RCC 7860 (cell line): ENCODE measurements at regions not wholly inside any gene's neighbourhood (a gene's known extent, or its start where the extent isn't known, plus 50 kb on each side); places are given as distances from the start of the nearest gene placed in this dataset.
"Not testable (repeated sequence)": the region's sequence is repeated elsewhere in the genome, so short reads cannot be mapped to it uniquely, and the experiment has no call there.

ENCODE experiments used
- DNase-seq: peaks from one replicate; pipeline ENCODE4 v3.0.0-alpha.2; 2015; ENCODE audit warnings: low spot score
- FAIRE-seq: peaks from 2 replicates; lab custom pipeline; 2012; peaks lifted over from hg19 to GRCh38; lab: Jason Lieb, UNC

DNA sequence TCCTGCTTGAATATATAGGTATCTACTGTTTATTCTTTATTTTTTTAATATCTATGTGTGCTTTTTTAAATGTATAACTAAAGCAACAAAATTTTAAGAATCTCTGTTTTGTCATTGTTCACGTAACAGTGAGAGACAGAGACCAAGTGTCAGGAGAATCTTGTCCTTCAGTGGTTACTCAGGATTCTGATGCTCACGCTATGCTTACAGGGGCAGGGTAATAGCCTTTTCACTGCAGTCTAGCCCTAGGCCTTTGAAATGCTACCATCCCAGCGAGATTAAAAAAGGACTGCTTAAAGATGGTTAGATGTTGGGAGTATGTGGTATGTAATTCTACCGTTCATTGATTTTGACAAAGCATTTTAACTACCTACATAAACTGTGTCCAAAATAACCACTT lies 71.6 kb upstream of the EGFR start:
- FAIRE-seq, result no peak
- DNase-seq, result no peak

DNA sequence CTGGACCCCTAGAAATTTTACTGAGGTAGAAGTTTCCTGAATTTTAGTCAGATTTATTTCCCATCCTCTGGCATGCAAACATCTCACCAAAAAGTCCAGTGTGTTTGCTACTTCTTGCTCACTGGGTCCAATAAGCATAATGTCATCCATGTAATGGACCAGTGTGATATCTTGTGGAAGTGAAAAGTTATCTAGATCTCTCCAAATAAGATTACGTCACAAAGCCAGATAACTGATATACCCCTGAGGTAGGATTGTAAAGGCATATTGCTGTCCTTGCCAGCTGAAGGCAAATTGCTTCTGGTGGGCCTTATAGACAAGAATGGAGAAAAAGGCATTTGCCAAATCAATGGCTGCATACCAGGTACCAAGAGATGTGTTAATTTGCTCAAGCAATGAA lies 69.3 kb upstream of the EGFR start:
- not testable (repeated sequence) for DNase-seq, FAIRE-seq

DNA sequence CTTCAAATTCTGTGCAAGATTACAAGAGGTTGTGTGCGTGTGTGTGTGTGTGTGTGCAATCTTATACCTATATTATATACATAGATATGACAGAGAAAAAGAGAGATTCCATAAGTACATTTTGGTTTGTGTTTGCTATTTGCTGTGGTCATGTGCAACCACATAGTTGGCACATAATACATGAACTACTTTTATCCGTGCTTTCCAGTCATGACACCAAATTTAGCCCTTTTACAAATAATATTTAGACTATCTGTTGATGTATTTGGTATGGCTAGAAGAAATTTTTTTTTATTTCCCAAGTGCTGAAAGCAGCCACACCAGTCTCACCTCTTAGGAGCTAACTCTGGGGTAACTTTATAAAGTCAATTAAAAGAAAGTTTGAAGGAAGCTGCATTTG lies 63.5 kb upstream of the EGFR start:
- DNase-seq (no peak), FAIRE-seq (no peak)

DNA sequence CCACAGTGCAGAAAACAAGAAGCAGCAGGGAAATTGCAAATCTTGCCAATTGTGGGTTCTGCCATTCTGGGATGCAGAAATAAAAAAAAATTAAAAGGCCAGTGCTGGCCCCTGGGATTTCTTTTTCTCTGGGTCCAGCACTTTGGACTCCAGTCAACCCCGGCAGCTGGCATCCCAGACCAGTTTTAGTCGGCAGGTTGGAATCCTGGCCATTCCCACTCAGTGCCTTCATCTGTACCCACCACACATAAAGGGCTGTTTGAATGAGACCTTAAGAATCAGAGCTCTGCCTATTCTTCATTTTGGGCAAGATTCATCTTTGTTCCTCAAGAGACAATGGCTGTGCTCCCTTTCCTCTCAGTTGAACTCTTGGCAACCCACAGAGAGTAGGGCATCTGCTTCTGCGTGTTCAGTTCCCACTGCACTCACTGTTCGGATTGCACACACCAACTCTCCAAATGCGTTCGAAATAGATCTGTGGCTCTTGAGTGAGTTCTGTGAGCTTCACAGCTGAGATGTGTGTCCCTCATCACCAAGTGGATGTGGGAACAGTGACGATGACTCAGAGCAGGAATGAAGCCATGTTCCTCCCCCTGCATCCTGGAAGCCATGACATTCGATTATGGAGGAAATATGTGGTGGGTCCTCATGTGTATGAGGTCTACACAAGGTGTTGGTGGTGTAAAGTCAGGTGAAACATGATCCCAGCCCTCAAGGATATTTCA lies 63.0 kb upstream of the EGFR start:
- no peak for DNase-seq
- no peak for FAIRE-seq

DNA sequence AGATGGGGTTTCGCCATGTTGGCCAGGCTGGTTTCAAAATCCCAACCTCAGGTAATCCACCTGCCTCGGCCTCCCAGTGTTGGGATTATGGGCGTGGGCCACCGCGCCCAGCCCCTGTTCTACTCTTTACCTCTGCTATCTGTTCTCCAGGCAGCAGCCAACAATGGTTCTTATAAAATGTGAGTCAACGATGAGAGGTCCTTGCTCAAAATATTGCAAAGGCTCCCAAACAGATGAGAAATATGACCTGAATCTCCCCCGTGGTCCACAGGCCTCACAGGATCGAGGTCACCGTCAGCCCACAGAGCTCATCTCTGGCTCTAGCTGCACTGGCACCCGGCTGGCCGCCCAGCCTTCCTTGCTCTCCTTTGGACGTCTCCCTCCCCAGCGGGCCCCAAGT lies 62.0 kb upstream of the EGFR start:
- FAIRE-seq, result no peak
- no peak for DNase-seq

DNA sequence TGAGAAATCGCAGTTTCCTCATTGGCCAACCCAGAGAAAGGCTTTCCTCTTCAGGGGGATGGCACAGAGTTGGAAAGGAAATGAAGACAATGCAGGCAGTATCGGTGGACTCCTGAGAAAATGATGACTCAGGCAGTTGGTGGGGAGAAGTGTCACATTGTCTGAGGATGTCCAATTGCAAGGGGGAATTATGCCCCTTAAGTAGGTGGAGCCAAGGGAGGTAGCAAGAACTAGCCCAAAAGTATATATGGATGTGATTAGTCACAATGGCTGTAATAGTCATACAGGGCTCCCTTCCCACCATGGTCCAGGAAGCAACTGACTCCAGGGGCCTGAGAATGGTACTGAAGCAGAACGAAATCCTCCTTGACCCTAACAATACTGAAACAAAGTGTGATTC lies 58.3 kb upstream of the EGFR start:
- DNase-seq (peak; percentile 99), FAIRE-seq (peak; percentile 98)

DNA sequence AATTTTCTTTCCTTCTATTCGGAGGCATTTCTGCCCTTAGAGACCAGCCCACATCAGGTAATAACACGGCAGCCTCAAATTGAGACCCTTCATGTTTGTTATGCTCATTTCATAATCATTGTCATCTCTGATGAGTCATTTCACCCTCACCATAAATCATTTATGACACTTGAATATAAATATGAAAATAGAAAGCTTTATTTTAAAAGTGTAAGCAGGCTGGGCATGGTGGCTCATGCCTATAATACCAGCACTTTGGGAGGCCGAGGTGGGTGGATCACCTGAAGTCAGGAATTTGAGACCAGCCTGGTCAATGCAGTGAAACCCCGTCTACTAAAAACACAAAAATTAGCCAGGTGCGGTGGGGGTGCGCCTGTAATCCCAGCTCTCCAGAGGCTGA lies 57.4 kb upstream of the EGFR start:
- DNase-seq, result no peak
- no peak for FAIRE-seq

DNA sequence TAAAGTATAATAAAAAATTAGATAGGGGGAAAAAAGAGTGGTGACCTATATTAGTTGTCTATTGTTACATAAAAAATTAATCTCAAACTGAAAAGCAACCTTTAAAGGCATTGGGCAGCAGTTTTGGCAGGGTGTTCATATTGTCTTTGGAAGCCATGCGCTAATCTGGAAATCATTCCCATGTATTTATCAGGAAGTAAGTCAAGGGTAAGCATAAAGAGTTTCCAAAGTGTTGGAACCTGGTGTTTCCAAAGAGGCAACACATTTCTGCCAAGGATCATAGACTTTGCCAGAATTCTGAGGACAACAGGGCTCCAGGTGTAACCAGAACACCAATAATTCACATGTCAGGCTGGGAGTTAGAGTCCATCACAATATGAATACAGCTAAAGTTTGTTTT lies 55.7 kb upstream of the EGFR start:
- DNase-seq (no peak), FAIRE-seq (no peak)

DNA sequence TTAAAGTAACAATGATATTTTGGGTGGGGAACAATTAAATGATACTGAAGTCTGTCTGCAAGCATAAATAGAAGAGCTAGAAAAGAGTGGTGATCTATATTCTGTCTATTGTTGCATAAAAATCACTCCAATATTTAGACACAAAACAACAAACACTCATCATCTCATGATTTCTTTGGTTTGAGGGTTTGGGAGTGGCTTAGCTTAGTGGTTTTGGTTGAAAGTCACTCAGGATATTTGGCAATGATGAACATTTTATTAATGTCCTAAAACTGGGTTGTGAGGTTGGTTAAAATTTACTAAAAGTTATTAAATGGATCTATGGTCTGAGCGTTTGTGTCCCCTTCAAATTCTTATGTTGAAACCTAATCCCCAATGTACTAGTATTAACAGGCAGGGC lies 54.7 kb upstream of the EGFR start:
- DNase-seq (no peak), FAIRE-seq (peak; percentile 14)

DNA sequence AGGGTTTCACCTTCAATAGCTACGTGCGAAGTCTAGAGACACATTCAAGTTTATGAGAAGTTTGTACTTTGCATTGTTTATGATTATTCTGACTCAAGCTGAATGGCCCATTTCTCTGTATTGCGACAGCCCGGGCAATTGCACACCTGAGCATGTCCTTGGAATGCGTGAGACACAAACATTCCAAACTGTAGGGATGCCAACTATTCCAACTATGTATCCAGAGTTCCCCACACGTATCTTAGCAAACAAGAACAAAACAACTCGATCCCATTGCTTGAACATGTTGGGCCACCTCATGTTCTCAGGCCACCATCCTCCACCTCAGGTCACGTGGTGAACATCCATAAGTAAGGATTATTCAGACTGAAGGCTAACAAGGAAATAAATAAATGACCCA lies 51.4 kb upstream of the EGFR start:
- DNase-seq (peak; percentile 98), FAIRE-seq (peak; percentile 87)

DNA sequence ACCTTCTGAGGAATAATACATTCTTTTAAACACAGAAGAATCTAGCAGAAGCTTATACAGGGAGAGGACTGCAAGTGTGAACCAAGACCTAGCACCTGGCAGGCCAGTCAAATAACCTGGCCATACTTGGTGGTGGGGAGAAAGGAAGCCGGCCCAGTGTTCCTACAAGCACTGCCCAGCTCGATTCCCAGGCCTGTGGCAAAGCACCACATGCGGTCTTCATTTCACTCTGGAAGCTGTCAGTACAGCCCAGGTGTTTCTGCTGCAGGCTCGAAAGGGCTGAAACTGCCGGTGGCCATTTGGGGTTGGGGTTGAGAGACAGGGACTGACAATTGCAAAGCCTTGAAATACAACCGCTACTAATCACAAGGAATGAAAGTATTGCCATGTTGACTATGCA lies 50.8 kb upstream of the EGFR start:
- FAIRE-seq (no peak), DNase-seq (no peak)
